Lower leg skin (tissue), 4 donors: ENCODE measurements at regions not wholly inside any gene's neighbourhood (a gene's known extent, or its start where the extent isn't known, plus 50 kb on each side); places are given as distances from the start of the nearest gene placed in this dataset.

Experiments used
- DNase-seq, 2 donors: peaks; one replicate each; pipeline ENCODE4 v3.0.0-alpha.2; 2019; ENCODE audit warnings: low spot score in 2 of 2
- H3K4me3 ChIP-seq: fragments of 200-600 bp; sonication (generic); 2 replicates; pipeline ENCODE4 v1.5.1; 2017; ENCODE audit warnings: mild to moderate bottlenecking, low read depth; ENCODE audit not compliant: poor library complexity, severe bottlenecking
- CTCF ChIP-seq, 3 donors: fragments of 450-650 bp; IDR thresholded peaks; one replicate each; pipeline ENCODE4 v1.5.1; 2016; ENCODE audit warnings: antibody characterized with exemption in 3 of 3, mild to moderate bottlenecking in 3 of 3, moderate library complexity in 2 of 3
- POLR2A ChIP-seq, 2 donors: fragments of 450-650 bp; IDR thresholded peaks; one replicate each; pipeline ENCODE4 v1.6.1; 2016 to 2017; ENCODE audit warnings: antibody characterized with exemption in 2 of 2, mild to moderate bottlenecking in 1 of 2, moderate library complexity in 1 of 2
- WGBS, 2 donors: methylation state at CpG; one replicate each; pipeline ENCODE4 v1.1.5; 2018; 5-methylcytosine and 5-hydroxymethylcytosine counted together
- intact Hi-C: fragments of 100-400 bp; cut with DNase I; formaldehyde crosslinking; loops from one replicate; pipeline ENCODE4 v1.15.0; 2023; ENCODE audit warnings: low total_unique reads

GRCh38 chr7:157061979-157062378, 51.5 kb upstream of the MNX1 start:
- no peak overlapping the region for H3K4me3 ChIP-seq
- no peak for TF ChIP-seq CTCF (IDR thresholded peaks at IDR 0.05)
- TF ChIP-seq POLR2A (IDR thresholded peaks at IDR 0.05), result no peak
- intact Hi-C loops, result no loop called here
- WGBS, 2 donors, result 78 to 84% methylated on average over 3 of the region's 3 CpGs
- DNase-seq, result peak in 1 of 2 donors; percentile 65

DNA sequence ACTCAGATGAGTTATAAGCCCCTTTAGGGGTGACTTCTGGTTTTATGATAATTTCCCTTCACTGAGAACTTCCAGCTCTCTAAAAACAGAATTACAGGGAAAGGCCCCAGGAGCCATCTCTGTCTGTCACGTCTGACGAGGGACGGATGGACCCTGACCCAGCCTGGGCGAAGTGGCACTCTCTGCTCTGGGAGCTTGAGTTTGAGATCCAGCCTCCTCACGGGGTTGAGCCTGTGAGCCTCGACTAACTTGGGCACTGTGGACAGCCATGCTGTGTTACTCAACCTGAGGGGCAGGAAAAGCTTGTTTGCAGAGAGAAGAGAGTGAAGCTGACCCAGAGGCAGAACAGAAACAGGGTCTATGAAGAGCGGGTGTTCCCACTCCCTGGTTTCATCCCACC, 54.6 kb upstream of the MNX1 start:
- intact Hi-C loops, result no loop called here
- no peak for TF ChIP-seq POLR2A (IDR thresholded peaks at IDR 0.05)
- TF ChIP-seq CTCF (IDR thresholded peaks at IDR 0.05), result no peak
- no peak overlapping the region for H3K4me3 ChIP-seq
- peak in 1 of 2 donors; percentile 68 for DNase-seq
- 81 to 86% methylated on average over 7 of the region's 7 CpGs for WGBS, 2 donors

DNA sequence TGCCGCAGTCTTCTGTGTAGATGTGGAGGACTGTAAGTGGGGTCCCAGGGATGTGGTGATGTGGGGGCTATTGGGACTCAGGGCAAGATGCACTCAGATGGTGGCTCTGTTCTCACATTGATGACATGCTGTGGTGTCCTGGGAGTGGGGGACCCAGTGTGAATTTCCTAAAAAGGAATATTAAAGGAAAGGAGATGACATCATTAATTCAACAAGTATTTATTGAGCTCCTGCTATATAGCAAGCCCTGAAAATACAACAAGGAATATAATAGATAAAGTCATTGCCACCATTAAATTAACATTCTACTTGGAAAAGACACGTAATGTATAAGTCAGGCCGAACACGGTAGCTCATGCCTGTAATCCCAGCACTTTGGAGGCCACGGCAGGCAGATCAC, 61.9 kb upstream of the MNX1 start:
- DNase-seq, result peak in 1 of 2 donors; percentile 36
- no peak overlapping the region for H3K4me3 ChIP-seq
- intact Hi-C loops, result no loop called here
- TF ChIP-seq POLR2A (IDR thresholded peaks at IDR 0.05), result no peak
- WGBS, 2 donors, result 89 to 93% methylated on average over 5 of the region's 5 CpGs

DNA sequence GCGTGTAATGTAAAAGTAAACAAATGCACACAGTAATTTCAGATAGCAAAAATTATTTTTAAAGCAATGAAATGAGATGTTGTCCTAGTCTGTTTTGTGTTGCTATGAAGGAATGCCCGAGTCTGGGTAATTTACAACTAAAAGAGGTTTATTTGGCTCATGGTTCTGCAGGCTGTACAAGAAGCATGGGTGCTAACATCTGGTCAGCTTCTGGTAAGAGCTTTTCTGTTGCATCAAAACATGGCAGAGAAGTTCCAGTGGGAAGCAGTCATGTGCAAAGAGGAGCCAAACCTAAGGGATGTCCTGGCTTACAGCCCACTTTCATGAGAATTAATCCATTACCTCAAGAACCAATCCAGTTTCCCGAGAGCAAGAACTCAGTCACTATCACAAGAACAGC, 62.9 kb upstream of the MNX1 start:
- 69 to 82% methylated on average over 3 of the region's 3 CpGs for WGBS, 2 donors
- no peak overlapping the region for H3K4me3 ChIP-seq
- intact Hi-C loops, result no loop called here
- peak in 1 of 2 donors; percentile 14 for DNase-seq
- TF ChIP-seq POLR2A (IDR thresholded peaks at IDR 0.05), result no peak
- no peak for TF ChIP-seq CTCF (IDR thresholded peaks at IDR 0.05)

DNA sequence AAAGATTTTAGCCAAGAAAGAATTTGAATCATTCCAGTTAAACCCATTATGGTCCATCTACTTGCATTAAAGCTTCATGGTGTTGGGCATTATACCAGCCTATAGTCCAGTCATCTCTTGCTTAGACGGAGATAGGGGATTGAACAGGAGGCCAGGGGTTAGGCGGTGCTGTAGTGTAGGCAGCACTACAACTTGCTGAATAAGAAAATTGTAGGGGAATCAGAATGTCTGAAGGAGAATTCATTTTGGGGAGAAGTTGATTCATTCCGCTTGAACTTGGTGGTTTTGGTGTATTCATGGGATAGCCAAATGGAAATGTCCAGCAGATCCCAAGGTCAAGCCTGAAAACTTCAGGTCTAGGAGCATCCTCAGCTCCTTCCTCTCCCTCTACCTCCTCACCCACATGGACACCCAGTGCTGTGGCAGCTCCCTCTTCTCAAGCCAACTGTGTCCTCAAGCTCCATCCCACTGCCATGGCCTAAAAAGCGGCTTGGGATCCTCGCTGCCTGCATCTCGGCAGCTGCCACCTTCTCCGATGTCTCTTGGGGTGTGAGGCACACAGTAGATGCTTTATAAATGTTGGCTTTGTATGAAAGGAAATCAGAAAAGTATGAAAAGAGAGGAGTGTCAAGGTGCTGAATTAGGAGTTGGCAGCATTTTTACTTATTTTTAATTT, 63.6 kb upstream of the MNX1 start:
- TF ChIP-seq CTCF (IDR thresholded peaks at IDR 0.05) (no peak), POLR2A (IDR thresholded peaks at IDR 0.05) (no peak)
- WGBS, 2 donors, result 94 to 95% methylated on average over 7 of the region's 7 CpGs
- DNase-seq, result peak in 1 of 2 donors; percentile 53
- intact Hi-C loops, result no loop called here
- H3K4me3 ChIP-seq, result no peak overlapping the region

DNA sequence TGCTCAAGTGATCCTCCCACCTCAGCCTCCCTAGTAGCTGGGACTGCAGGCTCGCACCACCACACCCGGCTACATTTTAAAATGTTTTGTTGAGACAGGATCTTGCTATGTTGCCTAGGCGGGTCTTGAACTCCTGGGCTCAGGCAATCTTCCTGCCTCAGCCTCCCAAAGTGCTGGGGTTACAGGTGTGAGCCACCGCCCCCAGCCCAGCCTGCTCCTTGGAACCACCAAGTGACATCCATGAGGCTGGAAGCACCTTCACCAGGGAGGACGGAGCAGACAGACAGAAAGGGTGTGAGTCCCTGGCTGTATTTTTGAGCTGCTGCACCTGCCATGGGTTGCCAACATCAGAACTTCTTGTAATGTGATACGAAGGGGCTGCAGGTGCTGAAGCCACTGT, 62.3 kb upstream of the UBE3C start:
- intact Hi-C loops, result no loop called here
- TF ChIP-seq POLR2A (IDR thresholded peaks at IDR 0.05) (no peak), CTCF (IDR thresholded peaks at IDR 0.05) (no peak)
- 89 to 92% methylated on average over 6 of the region's 6 CpGs for WGBS, 2 donors
- H3K4me3 ChIP-seq, result no peak overlapping the region
- peak in 1 of 2 donors; percentile 76 for DNase-seq
